Mammary epithelial cell (primary cell): ENCODE measurements at regions not wholly inside any gene's neighbourhood (a gene's known extent, or its start where the extent isn't known, plus 50 kb on each side); places are given as distances from the start of the nearest gene placed in this dataset.

ENCODE experiments used
- CTCF ChIP-seq, 2 donors: IDR thresholded peaks in 1 of 2; conservative IDR thresholded peaks in 1 of 2; 2 replicates each; pipeline ENCODE4 v1.5.1; 2011 to 2012; ENCODE audit warnings: inconsistent platforms in 2 of 2, low read length in 2 of 2, mild to moderate bottlenecking in 2 of 2, control low read depth in 1 of 2, low read depth in 1 of 2; ENCODE audit not compliant: insufficient read depth in 1 of 2; ENCODE audit errors: extremely low read depth in 1 of 2
- EZH2 ChIP-seq: IDR thresholded peaks from 2 replicates; pipeline ENCODE4 v1.6.1; 2012; ENCODE audit warnings: low read length, inconsistent platforms, borderline replicate concordance

- TF ChIP-seq CTCF (conservative IDR thresholded peaks at IDR 0.05 in 1 of 2, IDR thresholded peaks at IDR 0.05 in 1 of 2; ENCODE audit: extremely low read depth in 1 of 2, insufficient read depth in 1 of 2, low read depth in 1 of 2, low read length in 2 of 2) (no peak), EZH2 (no peak)
Measured at GRCh38 chr1:5693568-5693967, 298.7 kb downstream of the NPHP4 start.
